Neural cell (in vitro differentiated cells): ENCODE measurements at regions not wholly inside any gene's neighbourhood (a gene's known extent, or its start where the extent isn't known, plus 50 kb on each side); places are given as distances from the start of the nearest gene placed in this dataset.

Experiments used
- CTCF ChIP-seq: fragments of 450-650 bp; IDR thresholded peaks from 2 replicates; pipeline ENCODE4 v1.5.1; 2014; ENCODE audit warnings: antibody characterized with exemption, mild to moderate bottlenecking, moderate library complexity; ENCODE audit not compliant: poor library complexity, severe bottlenecking
- EP300 ChIP-seq: fragments of 450-650 bp; conservative IDR thresholded peaks from 2 replicates; pipeline ENCODE4 v1.6.1; 2014; ENCODE audit warnings: antibody characterized with exemption, mild to moderate bottlenecking, moderate library complexity; ENCODE audit not compliant: poor library complexity, severe bottlenecking
- POLR2AphosphoS5 ChIP-seq: IDR thresholded peaks from 2 replicates; pipeline ENCODE4 v1.6.1; 2012
- RAD21 ChIP-seq: fragments of 450-650 bp; conservative IDR thresholded peaks from 2 replicates; pipeline ENCODE4 v1.6.1; 2014; ENCODE audit warnings: antibody characterized with exemption, mild to moderate bottlenecking, moderate library complexity
- REST ChIP-seq: IDR thresholded peaks from 2 replicates; pipeline ENCODE4 v1.6.1; 2012; ENCODE audit warnings: borderline replicate concordance
- SMC3 ChIP-seq: fragments of 450-650 bp; conservative IDR thresholded peaks from 2 replicates; pipeline ENCODE4 v1.6.1; 2014; ENCODE audit warnings: antibody characterized with exemption, mild to moderate bottlenecking, moderate library complexity; ENCODE audit not compliant: poor library complexity
- TAF1 ChIP-seq: IDR thresholded peaks from 2 replicates; pipeline ENCODE4 v1.6.1; 2012; ENCODE audit warnings: low read depth

DNA sequence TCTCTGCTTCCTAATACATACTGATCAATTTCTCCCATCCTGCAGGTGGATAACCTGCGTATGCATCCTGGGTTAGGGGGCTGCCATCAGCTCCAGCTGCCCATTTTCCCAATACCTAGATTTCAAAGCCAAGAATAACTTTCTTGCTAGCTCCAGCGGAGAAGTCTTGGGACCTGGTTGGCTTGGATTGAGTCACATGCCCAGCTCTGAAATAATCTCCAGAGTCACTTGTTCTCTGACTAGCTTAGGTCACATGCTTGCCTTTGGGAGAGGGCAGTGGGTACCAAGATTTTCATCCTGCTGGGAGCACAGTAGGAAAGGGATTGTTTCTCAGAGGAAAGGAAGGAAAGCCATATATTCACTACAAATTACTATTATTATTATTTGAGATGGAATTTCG lies 70.0 kb upstream of the ELAC2 start:
- TF ChIP-seq CTCF (no peak), SMC3 (no peak), RAD21 (no peak), TAF1 (no peak), POLR2AphosphoS5 (no peak), EP300 (no peak), REST (no peak)
